Glutamatergic neuron (in vitro differentiated cells): ENCODE measurements at regions not wholly inside any gene's neighbourhood (a gene's known extent, or its start where the extent isn't known, plus 50 kb on each side); places are given as distances from the start of the nearest gene placed in this dataset.
"Not testable (repeated sequence)": the region's sequence is repeated elsewhere in the genome, so short reads cannot be mapped to it uniquely, and the experiment has no call there.

Experiments used
- DNase-seq: peaks from one replicate; pipeline ENCODE4 v3.0.0; 2022
- H3K27ac Mint-ChIP-seq: one replicate; pipeline ENCODE4 v1.8.0; 2020; ENCODE audit warnings: mild to moderate bottlenecking, mixed read lengths, inconsistent platforms; ENCODE audit not compliant: unreplicated experiment
- H3K27me3 Mint-ChIP-seq: one replicate; pipeline ENCODE4 v1.8.0; 2020; ENCODE audit warnings: mild to moderate bottlenecking, moderate library complexity, mixed read lengths, inconsistent platforms; ENCODE audit not compliant: unreplicated experiment
- H3K36me3 Mint-ChIP-seq: one replicate; pipeline ENCODE4 v1.8.0; 2020; ENCODE audit warnings: mild to moderate bottlenecking, mixed read lengths, inconsistent platforms; ENCODE audit not compliant: unreplicated experiment
- H3K4me1 Mint-ChIP-seq: one replicate; pipeline ENCODE4 v1.8.0; 2020; ENCODE audit warnings: mild to moderate bottlenecking, low read depth, mixed read lengths, inconsistent platforms; ENCODE audit not compliant: unreplicated experiment
- H3K4me3 Mint-ChIP-seq: one replicate; pipeline ENCODE4 v1.8.0; 2020; ENCODE audit warnings: mild to moderate bottlenecking, mixed read lengths, inconsistent platforms; ENCODE audit not compliant: unreplicated experiment
- H3K9me3 Mint-ChIP-seq: one replicate; pipeline ENCODE4 v1.8.0; 2020; ENCODE audit warnings: mild to moderate bottlenecking, moderate library complexity, mixed read lengths, inconsistent platforms; ENCODE audit not compliant: unreplicated experiment
- CTCF ChIP-seq: fragments of 200-600 bp; sonication (generic); IDR thresholded peaks from one replicate; pipeline ENCODE4 v1.5.0; 2021; ENCODE audit not compliant: partially characterized antibody, unreplicated experiment

DNA sequence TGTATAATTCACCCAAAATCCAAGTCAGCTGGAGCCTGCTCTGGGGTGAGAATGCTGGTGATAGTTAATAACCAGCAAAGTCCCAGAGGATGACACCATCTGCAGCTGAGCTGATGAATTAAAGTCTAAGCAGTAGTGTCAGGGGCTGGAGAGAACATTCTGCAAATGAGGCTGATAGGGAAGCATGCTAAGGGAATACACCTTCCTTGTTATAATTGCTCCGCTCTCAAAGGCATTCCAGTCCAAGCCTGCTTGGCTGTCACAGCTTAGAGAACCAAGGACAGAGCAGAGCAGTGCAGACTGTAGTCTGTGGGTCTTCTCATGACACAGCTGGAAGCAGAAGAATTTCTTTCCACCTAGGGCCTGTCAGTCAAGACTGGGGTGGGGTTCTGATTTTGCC lies 283.1 kb downstream of the SIPA1L2 start:
- H3K27ac Mint-ChIP-seq, result no peak overlapping the region
- DNase-seq, result no peak

DNA sequence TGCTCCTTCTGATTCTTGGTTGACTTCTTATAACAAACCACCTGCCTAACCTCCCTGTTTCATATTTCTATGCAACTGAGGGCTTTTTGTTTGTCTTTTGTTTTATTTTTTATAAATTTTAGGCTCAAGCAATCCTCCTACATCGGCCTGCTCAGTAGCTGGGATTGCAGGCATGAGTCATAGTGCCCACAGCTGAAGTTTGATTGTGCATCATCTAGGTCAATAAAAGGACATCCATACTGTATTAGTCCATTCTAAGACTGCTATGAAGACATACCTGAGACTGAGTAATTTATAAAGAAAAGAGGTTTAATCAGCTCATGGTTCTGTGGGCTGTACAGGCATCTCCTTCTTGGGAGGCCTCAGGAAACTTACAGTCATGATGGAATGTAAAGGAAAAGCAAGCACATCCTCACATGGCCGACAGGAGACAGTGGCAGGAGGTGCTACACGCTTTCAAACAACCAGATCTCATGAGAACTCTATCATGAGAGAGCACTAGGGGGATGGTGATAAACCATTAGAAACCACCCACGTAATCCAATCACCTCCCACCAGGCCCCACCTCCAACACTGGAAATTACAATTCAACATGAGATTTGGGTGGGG lies 285.0 kb downstream of the SIPA1L2 start:
- Mint-ChIP-seq H3K36me3 (peaks cover 5% of the 10 kb centered on the region), H3K9me3 (peaks cover 4% of the 10 kb centered on the region), H3K4me3 (no peak overlapping the region), H3K4me1 (peaks cover 7% of the 10 kb centered on the region), H3K27ac (no peak overlapping the region), H3K27me3 (peaks cover 2% of the 10 kb centered on the region)
- no peak for TF ChIP-seq CTCF
- no peak for DNase-seq

More for the DNA sequence above, 283.1 kb downstream of the SIPA1L2 start:
- TF ChIP-seq CTCF, result no peak
- peaks cover 1% of the 10 kb centered on the region for H3K9me3 Mint-ChIP-seq
- peaks cover 7% of the 10 kb centered on the region for H3K4me1 Mint-ChIP-seq
- H3K4me3 Mint-ChIP-seq, result no peak overlapping the region
- H3K27me3 Mint-ChIP-seq, result peaks cover 5% of the 10 kb centered on the region
- H3K36me3 Mint-ChIP-seq, result peaks cover 5% of the 10 kb centered on the region

GRCh38 chr1:232344186-232344585 lies 285.7 kb downstream of the SIPA1L2 start:
- not testable (repeated sequence) for H3K27ac Mint-ChIP-seq, H3K36me3 Mint-ChIP-seq, H3K4me3 Mint-ChIP-seq, H3K9me3 Mint-ChIP-seq, H3K4me1 Mint-ChIP-seq, H3K27me3 Mint-ChIP-seq, DNase-seq

DNA sequence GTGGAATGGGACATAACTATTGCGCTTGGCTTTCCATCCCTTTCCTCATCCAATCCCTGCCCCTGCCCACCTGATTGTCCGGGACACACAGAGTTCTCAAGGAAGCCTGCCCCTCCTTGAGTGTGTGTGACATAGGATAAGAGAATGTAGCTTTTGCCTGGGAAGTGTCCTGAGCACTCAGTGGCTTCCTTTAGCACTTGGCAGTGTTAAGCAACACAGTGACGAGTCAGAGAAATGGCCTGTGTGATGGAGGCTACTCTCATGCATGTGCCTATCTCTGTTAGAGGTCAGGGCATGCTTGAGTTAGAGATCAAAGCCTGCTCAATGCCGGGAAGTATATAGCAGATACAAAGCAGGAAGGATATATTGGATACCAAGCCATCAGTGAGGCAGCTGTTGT lies 289.5 kb downstream of the SIPA1L2 start:
- H3K9me3 Mint-ChIP-seq, result peaks cover 4% of the 10 kb centered on the region
- H3K4me1 Mint-ChIP-seq, result peaks cover 23% of the 10 kb centered on the region
- no peaks in the 10 kb centered on the region for H3K36me3 Mint-ChIP-seq
- DNase-seq, result no peak
- H3K4me3 Mint-ChIP-seq, result no peak overlapping the region
- no peak overlapping the region for H3K27ac Mint-ChIP-seq
- TF ChIP-seq CTCF, result no peak
- H3K27me3 Mint-ChIP-seq, result peaks cover 6% of the 10 kb centered on the region

- peaks cover 6% of the 10 kb centered on the region for H3K27me3 Mint-ChIP-seq
- no peak overlapping the region for H3K4me3 Mint-ChIP-seq
- no peaks in the 10 kb centered on the region for H3K36me3 Mint-ChIP-seq
- H3K4me1 Mint-ChIP-seq, result peaks cover 27% of the 10 kb centered on the region
- DNase-seq, result no peak
- TF ChIP-seq CTCF, result no peak
- H3K9me3 Mint-ChIP-seq, result peaks cover 4% of the 10 kb centered on the region
- H3K27ac Mint-ChIP-seq, result no peak overlapping the region
These were observed 290.9 kb downstream of the SIPA1L2 start for GRCh38 chr1:232339073-232339472.
